ENCODE measurements at regions not wholly inside any gene's neighbourhood (a gene's known extent, or its start where the extent isn't known, plus 50 kb on each side); places are given as distances from the start of the nearest gene placed in this dataset.
"Not testable (repeated sequence)": the region's sequence is repeated elsewhere in the genome, so short reads cannot be mapped to it uniquely, and the experiment has no call there.

DNA sequence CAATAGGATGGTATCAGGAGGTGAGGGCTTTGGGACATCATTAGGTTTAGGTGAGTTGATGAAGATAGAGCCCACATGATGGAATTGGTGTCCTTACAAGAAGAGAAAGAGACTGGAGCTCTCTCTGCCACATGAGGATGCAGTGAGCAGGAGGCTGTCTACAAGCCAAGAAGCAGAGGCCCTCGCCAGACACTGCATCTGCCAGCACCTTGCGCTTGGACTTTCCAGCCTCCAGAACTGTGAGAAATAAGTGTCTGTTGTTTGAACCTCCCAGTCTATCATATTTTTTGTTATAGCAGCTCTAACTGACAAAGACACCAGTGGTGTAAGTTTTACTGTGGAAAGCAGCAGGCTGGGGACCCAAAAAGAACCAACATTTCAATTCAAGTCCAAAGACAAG, 571.1 kb upstream of the ID2 start:
- DNase-seq, result no peak

GRCh38 chr2:8111193-8111592, 570.7 kb upstream of the ID2 start:
- DNase-seq, result no peak

- DNase-seq, result no peak
These were observed 566.4 kb upstream of the ID2 start for GRCh38 chr2:8115456-8115855.

DNA sequence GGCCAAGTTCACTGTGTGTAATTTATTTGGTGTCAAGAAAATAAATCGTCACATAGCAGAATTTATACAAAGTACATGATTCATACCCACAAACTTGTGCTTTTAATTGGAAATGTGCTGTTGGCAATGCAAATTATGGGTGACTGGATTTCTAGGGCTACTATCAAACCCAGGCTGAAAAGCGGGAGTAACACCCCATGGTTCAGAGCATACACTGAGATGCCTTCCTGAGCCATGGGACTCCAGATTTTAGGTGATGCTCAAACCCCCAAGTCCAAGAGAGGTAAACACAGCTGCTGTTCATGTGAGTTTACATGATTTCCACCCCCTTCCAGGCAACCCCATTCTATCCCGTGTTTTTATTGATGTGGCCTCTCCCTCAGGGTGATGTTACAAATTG, 565.9 kb upstream of the ID2 start:
- no peak for DNase-seq

DNA sequence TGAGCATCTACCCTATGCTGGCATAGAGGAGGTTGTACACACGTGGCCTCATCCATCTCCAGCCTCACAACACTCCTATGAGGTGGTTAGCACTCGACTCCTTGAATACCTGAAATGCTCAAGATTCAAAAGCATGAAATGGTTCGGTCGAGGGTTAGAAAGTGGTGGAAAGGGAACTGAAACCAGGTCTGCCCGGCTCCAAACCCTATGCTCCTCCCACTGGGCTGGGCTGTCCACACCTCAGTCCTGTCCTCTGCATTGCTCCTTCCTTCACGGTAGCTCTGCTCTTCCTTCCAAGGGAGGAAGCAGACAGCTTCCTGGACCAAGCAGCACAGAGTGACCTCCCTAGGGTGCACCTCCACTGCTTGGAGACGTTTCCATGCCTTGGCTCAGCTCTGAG, 565.2 kb upstream of the ID2 start:
- no peak for DNase-seq

DNA sequence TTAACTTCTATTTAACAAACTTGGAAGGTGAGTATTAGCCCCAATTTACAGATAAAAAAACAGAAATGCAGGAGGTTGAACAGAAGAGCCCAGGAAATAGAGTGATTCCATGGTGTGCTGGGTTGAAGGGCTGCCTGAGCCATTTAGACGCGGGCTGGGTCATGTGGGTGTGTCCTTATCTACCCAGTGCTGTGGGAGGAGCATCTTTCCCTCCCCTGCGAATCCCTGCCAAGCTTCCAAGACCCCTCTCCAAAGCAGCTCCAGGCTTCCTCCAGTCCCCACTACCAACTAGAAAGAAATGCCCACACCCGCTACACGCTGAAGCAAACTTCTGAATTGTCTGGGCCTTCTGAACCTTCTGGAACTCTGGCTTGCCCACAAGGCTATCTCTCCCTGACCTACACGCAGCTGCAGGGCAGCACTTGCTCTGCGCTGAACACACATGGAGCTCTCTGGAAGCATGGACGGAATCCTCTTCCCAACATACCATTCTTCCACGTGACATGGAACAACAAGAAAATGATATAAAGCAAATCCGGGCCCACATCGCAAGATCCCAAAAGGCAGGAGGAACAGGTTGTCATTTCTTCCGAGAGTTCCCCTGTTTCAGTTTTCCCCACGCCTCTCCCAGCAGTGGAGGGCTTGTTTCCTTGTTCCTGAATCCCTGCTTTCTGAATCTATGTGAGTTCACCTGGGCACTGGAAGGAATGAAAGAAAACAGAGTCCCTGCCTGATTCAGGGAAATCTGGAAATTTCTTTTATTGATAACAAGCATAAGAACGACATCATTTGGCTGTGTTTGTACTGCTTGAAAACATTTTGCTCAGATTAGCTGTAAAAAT, 562.7 kb upstream of the ID2 start:
- DNase-seq, result no peak

DNA sequence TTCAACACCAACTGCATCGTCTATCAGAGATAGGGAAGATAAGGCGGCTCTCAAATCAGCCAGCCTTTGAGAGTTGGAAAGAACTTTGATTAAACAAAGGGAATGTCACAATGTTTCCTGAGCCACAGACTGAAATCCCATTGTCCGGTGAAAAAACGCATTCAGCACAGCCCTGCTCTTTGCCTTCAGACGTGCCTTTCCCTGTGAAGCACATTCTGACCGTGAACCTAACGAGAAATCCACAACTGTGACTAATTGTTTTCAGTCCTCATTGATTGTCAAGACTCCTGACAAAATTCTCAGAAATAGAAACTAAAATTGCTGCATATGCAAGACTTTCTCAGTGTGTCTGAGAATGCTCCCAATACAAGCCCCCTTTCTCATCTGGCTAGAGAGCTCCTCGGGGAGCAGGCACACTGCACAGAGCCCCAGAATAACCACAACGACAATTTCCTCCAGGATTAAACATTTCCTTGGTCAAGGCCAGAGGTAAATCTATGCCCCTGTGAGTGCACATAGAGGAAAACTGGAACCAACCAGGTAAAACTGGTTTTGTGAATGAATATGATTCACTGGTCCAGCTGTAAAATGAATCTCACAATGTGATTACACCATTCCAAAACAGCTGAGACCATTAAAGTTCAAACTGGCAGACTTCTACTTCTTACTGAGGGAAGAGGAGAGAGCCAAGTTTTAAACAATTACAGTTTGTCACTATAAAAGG, 561.9 kb upstream of the ID2 start:
- no peak for DNase-seq

GRCh38 chr2:8120506-8120860, 561.4 kb upstream of the ID2 start:
- DNase-seq, result no peak

GRCh38 chr2:8121022-8121825, 560.6 kb upstream of the ID2 start:
- DNase-seq, result no peak

- no peak for DNase-seq
These were observed 559.9 kb upstream of the ID2 start for GRCh38 chr2:8121826-8122513.

DNA sequence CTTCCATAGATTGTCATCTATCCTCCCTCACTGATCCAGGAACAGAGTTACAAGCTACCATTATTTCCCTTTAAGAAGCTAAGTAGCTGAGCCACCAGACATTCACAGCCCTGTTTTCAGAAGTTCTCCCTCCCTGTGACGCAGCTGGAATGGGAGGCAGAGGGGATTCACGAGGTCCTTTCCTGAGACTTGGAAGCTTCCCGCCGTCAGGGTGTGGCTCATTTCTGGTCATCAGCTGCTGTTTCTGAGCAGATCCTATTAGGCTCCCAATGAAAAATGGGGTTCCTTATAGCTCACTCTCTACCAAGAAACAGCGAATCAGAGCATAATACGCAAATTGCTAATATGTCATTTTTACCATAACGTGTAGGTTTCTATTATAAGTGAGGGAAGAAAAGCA, 559.3 kb upstream of the ID2 start:
- DNase-seq, result no peak

- DNase-seq, result no peak
These were observed 558.4 kb upstream of the ID2 start for GRCh38 chr2:8123464-8123863.

DNA sequence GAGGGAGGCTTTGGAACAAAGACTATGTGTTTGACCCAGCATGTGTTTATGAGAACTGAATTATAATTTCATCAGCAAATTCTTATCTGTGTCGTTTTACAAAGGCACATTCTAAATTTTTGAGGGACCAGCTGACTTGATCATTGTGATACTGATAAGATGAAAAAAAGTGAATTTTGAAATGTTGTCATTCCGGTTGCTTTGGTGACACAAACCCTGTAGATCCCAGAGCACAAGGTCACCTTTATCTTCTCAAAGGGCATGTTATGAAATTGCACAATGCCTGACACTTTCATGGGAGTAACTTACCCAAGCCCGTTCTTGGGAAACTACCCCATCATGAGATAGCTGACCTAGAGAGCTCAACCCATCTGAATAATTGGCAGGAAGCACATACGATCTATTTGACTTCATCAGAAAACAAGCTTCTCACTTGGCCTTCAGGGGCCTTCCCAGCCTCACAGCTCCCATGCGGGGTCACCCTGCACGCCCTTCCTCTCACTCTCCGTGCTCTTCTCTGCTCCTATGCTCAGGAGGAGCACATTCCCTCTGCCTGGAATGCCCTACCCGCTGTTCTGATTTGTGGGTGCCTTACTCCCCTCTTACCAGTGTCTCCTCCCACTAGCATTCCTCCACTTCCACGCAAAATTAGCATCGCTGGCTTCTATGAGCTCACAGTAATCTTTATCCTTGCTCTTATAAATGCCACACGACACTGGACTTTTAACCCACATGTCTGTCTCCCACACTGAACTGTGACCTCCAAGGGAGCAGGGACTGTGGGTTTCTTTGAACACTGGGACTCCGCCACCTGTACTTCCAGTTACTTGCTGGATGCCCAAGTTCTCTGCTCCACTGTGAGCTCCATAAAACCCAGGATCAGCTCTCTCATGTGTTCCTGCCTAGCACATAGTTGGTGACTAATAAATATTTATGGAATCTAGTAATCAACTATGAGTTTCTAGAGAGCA, 555.8 kb upstream of the ID2 start:
- DNase-seq, result no peak

GRCh38 chr2:8126783-8127182, 555.1 kb upstream of the ID2 start:
- no peak for DNase-seq

- DNase-seq, result not testable (repeated sequence)
These were observed 550.4 kb upstream of the ID2 start for GRCh38 chr2:8131423-8131822.

DNA sequence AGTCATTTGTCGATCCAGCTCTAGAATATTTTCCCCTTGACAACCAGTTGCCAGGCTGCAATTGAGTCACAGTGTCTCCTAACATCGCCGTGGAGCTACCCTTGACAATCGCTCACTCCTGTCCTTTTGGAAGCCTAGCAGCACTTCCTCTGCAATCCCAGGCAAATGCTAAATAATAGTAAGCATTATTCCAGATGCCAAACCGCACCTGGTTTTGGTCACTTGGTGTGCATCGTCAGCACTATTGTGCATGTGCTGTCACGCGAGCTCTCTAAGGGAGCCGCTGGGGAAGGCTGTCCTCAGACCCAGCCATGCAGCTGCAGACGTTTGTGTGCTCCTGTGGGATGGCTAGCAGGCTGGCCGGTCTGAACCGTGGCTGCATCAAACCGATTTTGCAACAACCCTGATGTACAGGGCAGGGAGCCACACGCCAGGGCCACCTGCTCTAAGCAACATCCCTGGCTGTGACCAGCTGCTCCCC, 549.5 kb upstream of the ID2 start:
- DNase-seq, result no peak

- no peak for DNase-seq
These were observed 549.0 kb upstream of the ID2 start for GRCh38 chr2:8132879-8133278.

DNA sequence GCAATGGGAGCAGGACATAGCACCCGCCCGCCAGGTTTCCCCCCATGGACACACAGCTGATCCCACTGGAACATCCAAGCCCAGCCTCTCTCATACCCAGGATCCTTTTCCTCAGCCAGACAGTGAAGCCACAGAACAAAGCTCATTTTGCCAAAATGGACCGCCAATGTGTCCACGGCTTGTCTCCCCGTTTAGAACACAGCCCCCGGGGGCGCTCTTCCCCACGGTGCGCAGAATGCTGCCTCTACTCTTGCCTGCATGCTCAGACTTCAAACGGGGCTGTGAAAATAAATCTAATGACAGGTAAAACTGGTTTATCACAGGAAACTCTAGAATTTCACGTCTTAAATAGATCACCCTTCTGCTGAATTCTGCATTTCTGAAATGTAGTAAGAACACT, 548.5 kb upstream of the ID2 start:
- DNase-seq, result no peak

- no peak for DNase-seq
These were observed 547.9 kb upstream of the ID2 start for GRCh38 chr2:8133913-8134472.

GRCh38 chr2:8134473-8134932, 547.4 kb upstream of the ID2 start:
- DNase-seq, result no peak

- DNase-seq, result no peak
These were observed 546.7 kb upstream of the ID2 start for GRCh38 chr2:8134985-8135682.

All from NCI-H187 treated with DMSO at 0.1 percent for 48 hours (cell line).